Neural cell (in vitro differentiated cells): ENCODE measurements at regions not wholly inside any gene's neighbourhood (a gene's known extent, or its start where the extent isn't known, plus 50 kb on each side); places are given as distances from the start of the nearest gene placed in this dataset.

Experiments
- H2AFZ ChIP-seq: fragments of 200-600, 300-800 bp; sonication (generic), shearing (Covaris generic); 2 replicates; pipeline ENCODE4 v1.6.0; 2014; ENCODE audit warnings: low read depth, mild to moderate bottlenecking, antibody characterized with exemption, low read length, moderate library complexity
- H3F3A ChIP-seq: fragments of 200-600 bp; shearing (Covaris generic); 2 replicates; pipeline ENCODE4 v1.6.1; 2016; ENCODE audit warnings: mild to moderate bottlenecking, moderate library complexity, mixed read lengths, antibody characterized with exemption, low read length; ENCODE audit not compliant: insufficient read depth, poor library complexity, severe bottlenecking
- H3K27ac ChIP-seq: fragments of 200-600, 300-800 bp; sonication (generic), shearing (Covaris generic); 2 replicates; pipeline ENCODE4 v1.5.1; 2014; ENCODE audit warnings: mild to moderate bottlenecking, low read length, moderate library complexity
- H3K27me3 ChIP-seq: fragments of 300-800, 200-600 bp; sonication (generic), shearing (Covaris generic); 2 replicates; pipeline ENCODE4 v1.6.0; 2014; ENCODE audit warnings: mild to moderate bottlenecking, low read depth, low read length, moderate library complexity; ENCODE audit not compliant: insufficient read depth
- H3K36me3 ChIP-seq: fragments of 300-800, 200-600 bp; sonication (generic), shearing (Covaris generic); 2 replicates; pipeline ENCODE4 v1.5.1; 2014; ENCODE audit warnings: mild to moderate bottlenecking, antibody characterized with exemption, low read length, moderate library complexity; ENCODE audit not compliant: insufficient read depth
- H3K4me2 ChIP-seq: fragments of 300-800, 200-600 bp; sonication (generic), shearing (Covaris generic); 2 replicates; pipeline ENCODE4 v1.6.0; 2014; ENCODE audit warnings: mild to moderate bottlenecking, low read length
- H3K4me3 ChIP-seq: fragments of 300-800, 200-600 bp; sonication (generic), shearing (Covaris generic); 2 replicates; pipeline ENCODE4 v1.5.1; 2014; ENCODE audit warnings: mild to moderate bottlenecking, low read length, moderate library complexity
- H3K79me2 ChIP-seq: fragments of 200-600 bp; shearing (Covaris generic); replicated peaks from 2 replicates; pipeline ENCODE4 v1.6.0; 2014; ENCODE audit warnings: mild to moderate bottlenecking, low read length, moderate library complexity; ENCODE audit not compliant: insufficient read depth
- H3K9ac ChIP-seq: fragments of 300-800, 200-600 bp; sonication (generic), shearing (Covaris generic); 2 replicates; pipeline ENCODE4 v1.6.1; 2016; ENCODE audit warnings: mild to moderate bottlenecking, low read length, mixed read lengths
- H3K9me2 ChIP-seq: fragments of 200-600 bp; shearing (Covaris generic); 2 replicates; pipeline ENCODE4 v1.6.1; 2016; ENCODE audit warnings: mild to moderate bottlenecking, low read length, mixed read lengths; ENCODE audit not compliant: insufficient read depth
- H3K9me3 ChIP-seq: fragments of 200-600, 300-800 bp; sonication (generic), shearing (Covaris generic); 2 replicates; pipeline ENCODE4 v1.6.1; 2016; ENCODE audit warnings: mild to moderate bottlenecking, mixed run types, low read length, moderate library complexity, mixed read lengths
- H4K20me1 ChIP-seq: fragments of 200-600 bp; shearing (Covaris generic); 2 replicates; pipeline ENCODE4 v1.6.1; 2016; ENCODE audit warnings: mild to moderate bottlenecking, mixed run types; ENCODE audit not compliant: insufficient read depth
- EP300 ChIP-seq: fragments of 450-650 bp; conservative IDR thresholded peaks from 2 replicates; pipeline ENCODE4 v1.6.1; 2014; ENCODE audit warnings: antibody characterized with exemption, mild to moderate bottlenecking, moderate library complexity; ENCODE audit not compliant: poor library complexity, severe bottlenecking
- EZH2 ChIP-seq: fragments of 200-600, 300-800 bp; shearing (Covaris generic), sonication (generic); IDR thresholded peaks from 2 replicates; pipeline ENCODE4 v1.6.1; 2014; ENCODE audit warnings: antibody characterized with exemption, low read length, borderline replicate concordance, mild to moderate bottlenecking; ENCODE audit not compliant: insufficient read depth, poor library complexity, severe bottlenecking
- MXI1 ChIP-seq: fragments of 450-650 bp; conservative IDR thresholded peaks from 2 replicates; pipeline ENCODE4 v1.6.1; 2014; ENCODE audit warnings: antibody characterized with exemption, mild to moderate bottlenecking; ENCODE audit not compliant: poor library complexity, severe bottlenecking
- POLR2AphosphoS5 ChIP-seq: IDR thresholded peaks from 2 replicates; pipeline ENCODE4 v1.6.1; 2012
- RAD21 ChIP-seq: fragments of 450-650 bp; conservative IDR thresholded peaks from 2 replicates; pipeline ENCODE4 v1.6.1; 2014; ENCODE audit warnings: antibody characterized with exemption, mild to moderate bottlenecking, moderate library complexity
- REST ChIP-seq: IDR thresholded peaks from 2 replicates; pipeline ENCODE4 v1.6.1; 2012; ENCODE audit warnings: borderline replicate concordance
- SMC3 ChIP-seq: fragments of 450-650 bp; conservative IDR thresholded peaks from 2 replicates; pipeline ENCODE4 v1.6.1; 2014; ENCODE audit warnings: antibody characterized with exemption, mild to moderate bottlenecking, moderate library complexity; ENCODE audit not compliant: poor library complexity
- TAF1 ChIP-seq: IDR thresholded peaks from 2 replicates; pipeline ENCODE4 v1.6.1; 2012; ENCODE audit warnings: low read depth

GRCh38 chr7:53596230-53596629 lies 560.8 kb downstream of the POM121L12 start:
- Histone ChIP-seq H3K9me3 (no peaks in the 10 kb centered on the region), H3K79me2 (no peaks in the 10 kb centered on the region), H3K4me2 (no peak overlapping the region), H3K4me3 (no peak overlapping the region), H3K9me2 (no peaks in the 10 kb centered on the region), H3K9ac (no peak overlapping the region), H2AFZ (no peak overlapping the region), H3K27ac (no peak overlapping the region), H4K20me1 (no peaks in the 10 kb centered on the region), H3K36me3 (no peaks in the 10 kb centered on the region), H3K27me3 (no peaks in the 10 kb centered on the region), H3F3A (no peaks in the 10 kb centered on the region)
- TF ChIP-seq EZH2 (no peak), RAD21 (no peak), MXI1 (no peak)

- H3K79me2 ChIP-seq, result no peaks in the 10 kb centered on the region
- H4K20me1 ChIP-seq, result no peaks in the 10 kb centered on the region
- no peak overlapping the region for H3K9ac ChIP-seq
- no peaks in the 10 kb centered on the region for H3F3A ChIP-seq
- H3K27me3 ChIP-seq, result no peaks in the 10 kb centered on the region
- TF ChIP-seq EP300 (no peak), REST (no peak), MXI1 (no peak), POLR2AphosphoS5 (no peak), RAD21 (no peak), TAF1 (no peak), EZH2 (no peak)
- no peak overlapping the region for H2AFZ ChIP-seq
- H3K36me3 ChIP-seq, result no peaks in the 10 kb centered on the region
- H3K4me3 ChIP-seq, result no peak overlapping the region
- no peaks in the 10 kb centered on the region for H3K9me2 ChIP-seq
- no peaks in the 10 kb centered on the region for H3K9me3 ChIP-seq
- no peak overlapping the region for H3K27ac ChIP-seq
- H3K4me2 ChIP-seq, result no peak overlapping the region
Measured at GRCh38 chr7:53600296-53600695, 564.9 kb downstream of the POM121L12 start.

GRCh38 chr7:53602817-53603418 lies 567.5 kb downstream of the POM121L12 start:
- no peak overlapping the region for H3K4me3 ChIP-seq
- no peak overlapping the region for H2AFZ ChIP-seq
- H3F3A ChIP-seq, result no peaks in the 10 kb centered on the region
- H3K36me3 ChIP-seq, result no peaks in the 10 kb centered on the region
- H3K9me2 ChIP-seq, result no peaks in the 10 kb centered on the region
- H4K20me1 ChIP-seq, result no peaks in the 10 kb centered on the region
- H3K4me2 ChIP-seq, result no peak overlapping the region
- H3K79me2 ChIP-seq, result no peaks in the 10 kb centered on the region
- H3K27ac ChIP-seq, result no peak overlapping the region
- no peaks in the 10 kb centered on the region for H3K9me3 ChIP-seq
- H3K27me3 ChIP-seq, result no peaks in the 10 kb centered on the region
- TF ChIP-seq SMC3 (no peak), POLR2AphosphoS5 (no peak), RAD21 (no peak)
- H3K9ac ChIP-seq, result no peak overlapping the region
